ENCODE measurements at regions not wholly inside any gene's neighbourhood (a gene's known extent, or its start where the extent isn't known, plus 50 kb on each side); places are given as distances from the start of the nearest gene placed in this dataset.

GRCh38 chr1:114270282-114270681 lies 116.6 kb upstream of the SYT6 start:
- TF ChIP-seq CTCF (IDR thresholded peaks at IDR 0.05 in 2 of 3, conservative IDR thresholded peaks at IDR 0.05 in 1 of 3; ENCODE audit: borderline replicate concordance in 1 of 3, insufficient read depth in 1 of 3, low read depth in 2 of 3, low read length in 2 of 3): no peak
- TF ChIP-seq JUND (IDR thresholded peaks at IDR 0.05): no peak
- no peak for TF ChIP-seq EZH2phosphoT487 (IDR thresholded peaks at IDR 0.05; ENCODE audit: borderline replicate concordance)
- TF ChIP-seq POLR2AphosphoS5 (IDR thresholded peaks at IDR 0.05; ENCODE audit: low read depth, low read length): no peak
- no peak for TF ChIP-seq CEBPB (IDR thresholded peaks at IDR 0.05; ENCODE audit: low read depth)
- TF ChIP-seq RAD21 (IDR thresholded peaks at IDR 0.05; ENCODE audit: low read depth): no peak
